ENCODE measurements at regions not wholly inside any gene's neighbourhood (a gene's known extent, or its start where the extent isn't known, plus 50 kb on each side); places are given as distances from the start of the nearest gene placed in this dataset.

DNA sequence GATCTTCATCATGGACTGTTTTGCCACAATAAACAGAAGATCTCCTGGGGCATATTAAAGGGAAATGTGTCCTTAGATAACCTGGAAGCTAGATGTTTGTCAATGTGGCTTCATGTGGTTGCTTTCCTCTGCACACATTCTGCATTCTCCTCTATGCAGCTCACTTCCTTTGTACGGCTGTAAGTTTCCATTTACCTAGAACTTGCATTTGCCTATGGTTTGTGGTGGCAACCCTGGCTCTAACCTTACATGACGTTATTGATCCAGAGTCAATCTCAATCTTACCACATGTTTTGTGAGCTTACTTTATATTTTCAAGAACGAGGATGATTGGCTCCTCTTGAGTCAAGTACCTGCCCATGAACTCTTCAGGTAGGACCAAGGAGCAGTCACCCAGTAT is 863.1 kb downstream of the MAFB start:
- TF ChIP-seq, protein P1, sequence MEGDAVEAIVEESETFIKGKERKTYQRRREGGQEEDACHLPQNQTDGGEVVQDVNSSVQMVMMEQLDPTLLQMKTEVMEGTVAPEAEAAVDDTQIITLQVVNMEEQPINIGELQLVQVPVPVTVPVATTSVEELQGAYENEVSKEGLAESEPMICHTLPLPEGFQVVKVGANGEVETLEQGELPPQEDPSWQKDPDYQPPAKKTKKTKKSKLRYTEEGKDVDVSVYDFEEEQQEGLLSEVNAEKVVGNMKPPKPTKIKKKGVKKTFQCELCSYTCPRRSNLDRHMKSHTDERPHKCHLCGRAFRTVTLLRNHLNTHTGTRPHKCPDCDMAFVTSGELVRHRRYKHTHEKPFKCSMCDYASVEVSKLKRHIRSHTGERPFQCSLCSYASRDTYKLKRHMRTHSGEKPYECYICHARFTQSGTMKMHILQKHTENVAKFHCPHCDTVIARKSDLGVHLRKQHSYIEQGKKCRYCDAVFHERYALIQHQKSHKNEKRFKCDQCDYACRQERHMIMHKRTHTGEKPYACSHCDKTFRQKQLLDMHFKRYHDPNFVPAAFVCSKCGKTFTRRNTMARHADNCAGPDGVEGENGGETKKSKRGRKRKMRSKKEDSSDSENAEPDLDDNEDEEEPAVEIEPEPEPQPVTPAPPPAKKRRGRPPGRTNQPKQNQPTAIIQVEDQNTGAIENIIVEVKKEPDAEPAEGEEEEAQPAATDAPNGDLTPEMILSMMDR (IDR thresholded peaks at IDR 0.05), result no peak
- TF ChIP-seq EP300 (IDR thresholded peaks at IDR 0.05) (no peak), POLR2A (IDR thresholded peaks at IDR 0.05) (no peak)
- 80 to 83% methylated on average over 3 of the region's 3 CpGs for WGBS, 2 donors
- no peak for DNase-seq (ENCODE audit: low spot score in 2 of 2)
- H3K27me3 ChIP-seq, result no peaks in the 10 kb centered on the region
- H3K4me3 ChIP-seq, result no peak overlapping the region
- H3K27ac ChIP-seq, result no peak overlapping the region
- H3K9me3 ChIP-seq, result no peaks in the 10 kb centered on the region
- H3K4me1 ChIP-seq, result peaks cover 0 to 18% (median 0%) of the 10 kb centered on the region in 4 donors
- H3K36me3 ChIP-seq, result no peaks in the 10 kb centered on the region

DNA sequence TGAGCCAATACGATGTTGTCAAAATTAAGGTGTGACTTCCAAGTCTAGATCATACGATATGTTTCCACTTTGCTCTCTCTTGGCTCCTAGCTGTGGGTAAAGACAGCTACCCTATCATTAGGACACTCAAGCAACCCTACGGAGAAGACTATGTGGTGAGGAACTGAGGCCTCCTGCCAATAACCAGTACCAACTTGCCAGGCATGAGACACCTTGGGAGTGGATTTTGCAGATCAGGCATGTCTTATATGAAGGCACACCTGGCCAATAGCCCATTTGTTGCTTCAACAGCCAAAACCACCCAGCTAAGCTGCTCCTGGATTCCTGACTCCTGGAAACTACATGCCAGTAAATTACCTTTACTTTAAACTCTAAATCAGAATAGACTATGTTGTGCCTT is 863.4 kb downstream of the DHX35 start:
- Histone ChIP-seq H3K27me3 (no peaks in the 10 kb centered on the region), H3K36me3 (no peaks in the 10 kb centered on the region), H3K4me3 (no peak overlapping the region), H3K9me3 (no peaks in the 10 kb centered on the region), H3K4me1 (peaks cover 0 to 18% (median 0%) of the 10 kb centered on the region in 4 donors), H3K27ac (no peak overlapping the region)
- WGBS, 2 donors, result 84 to 85% methylated on average over 3 of the region's 3 CpGs
- TF ChIP-seq, protein P1 (IDR thresholded peaks at IDR 0.05), result no peak
- TF ChIP-seq POLR2A (IDR thresholded peaks at IDR 0.05) (no peak), EP300 (IDR thresholded peaks at IDR 0.05) (no peak)
- no peak for DNase-seq (ENCODE audit: low spot score in 2 of 2)

DNA sequence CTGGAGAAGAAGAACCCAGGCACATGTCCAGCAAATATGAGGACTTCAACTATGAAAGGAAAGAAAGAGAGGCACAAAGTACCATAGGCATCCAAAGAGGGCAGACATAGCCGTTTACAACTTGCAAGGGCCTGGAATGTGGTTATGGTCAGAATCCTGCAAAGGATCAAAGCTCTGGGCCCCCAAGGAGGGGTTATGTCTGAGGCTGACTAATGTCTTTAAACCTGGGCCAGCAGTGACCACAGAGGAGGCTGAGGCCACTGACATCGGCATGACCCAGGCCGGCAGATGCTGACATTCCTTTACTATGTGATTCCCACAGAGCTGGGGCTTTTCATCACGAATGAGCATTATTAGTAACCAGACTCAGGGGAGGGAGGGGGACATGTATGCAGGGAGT is 861.1 kb downstream of the DHX35 start:
- TF ChIP-seq, protein P1 (IDR thresholded peaks at IDR 0.05), result no peak
- TF ChIP-seq EP300 (IDR thresholded peaks at IDR 0.05) (no peak), POLR2A (IDR thresholded peaks at IDR 0.05) (no peak)
- 17 to 23% methylated on average over 4 of the region's 4 CpGs for WGBS, 2 donors
- DNase-seq (ENCODE audit: low spot score in 2 of 2), result no peak
- Histone ChIP-seq H3K36me3 (no peaks in the 10 kb centered on the region), H3K27ac (no peak overlapping the region), H3K4me1 (peaks cover 0 to 10% (median 0%) of the 10 kb centered on the region in 4 donors), H3K9me3 (no peaks in the 10 kb centered on the region), H3K27me3 (no peaks in the 10 kb centered on the region), H3K4me3 (no peak overlapping the region)

DNA sequence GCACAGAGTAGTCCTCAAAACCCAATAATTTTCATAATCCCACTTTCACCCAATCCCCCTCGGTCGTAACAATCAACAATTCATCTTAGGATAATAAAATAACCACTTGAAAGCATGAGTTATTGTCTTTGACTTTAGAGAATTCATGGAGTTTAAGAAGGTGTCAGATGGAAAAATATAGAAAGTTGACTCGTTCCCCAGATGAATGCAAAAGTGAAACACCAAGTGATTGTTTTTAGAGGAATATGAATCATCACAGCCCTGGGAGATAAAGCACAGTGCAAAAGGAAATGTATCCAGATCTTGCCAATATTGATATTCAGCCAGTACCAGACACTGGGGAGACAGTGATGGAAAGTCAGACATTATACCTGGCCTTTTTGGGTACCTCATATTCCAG is 860.5 kb downstream of the DHX35 start:
- WGBS, 2 donors, result 52 to 58% methylated on average over 3 of the region's 3 CpGs

DNA sequence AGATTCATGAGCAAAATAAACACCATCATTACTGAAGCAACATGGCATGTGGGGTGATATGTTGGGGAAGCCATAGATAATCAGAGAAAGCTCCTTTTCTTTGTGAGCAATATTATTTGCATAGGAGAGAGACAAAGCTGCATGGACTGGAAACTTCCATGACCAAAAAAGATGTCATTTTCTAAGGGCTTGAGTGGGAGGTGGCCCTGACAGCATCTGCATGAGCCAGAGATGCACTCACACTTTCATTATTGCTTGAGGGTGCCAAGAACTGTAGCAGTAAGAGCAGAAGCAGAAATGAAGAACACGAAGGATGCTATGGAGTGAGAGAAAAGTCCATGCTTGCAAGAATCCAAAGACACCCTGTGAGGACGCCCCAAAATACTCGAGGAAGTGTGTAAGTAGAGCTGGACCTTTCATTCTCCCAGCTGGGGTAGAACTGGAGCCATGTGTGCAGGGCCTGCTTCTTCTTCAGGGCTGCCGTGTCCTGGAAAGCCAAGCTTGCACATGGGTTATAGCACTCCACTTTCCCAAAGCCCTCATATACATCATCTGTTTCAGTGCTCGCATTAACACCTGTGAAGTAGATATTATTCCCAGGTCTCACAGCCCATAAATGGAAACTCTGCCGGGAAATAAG is 851.2 kb downstream of the DHX35 start:
- no peak overlapping the region for H3K4me3 ChIP-seq
- no peaks in the 10 kb centered on the region for H3K27me3 ChIP-seq
- no peak overlapping the region for H3K27ac ChIP-seq
- WGBS, 2 donors, result 84 to 86% methylated on average over 6 of the region's 6 CpGs
- no peak for DNase-seq (ENCODE audit: low spot score in 2 of 2)
- H3K36me3 ChIP-seq, result no peaks in the 10 kb centered on the region
- TF ChIP-seq POLR2A (IDR thresholded peaks at IDR 0.05) (no peak), EP300 (IDR thresholded peaks at IDR 0.05) (no peak)
- TF ChIP-seq, protein P1 (IDR thresholded peaks at IDR 0.05), result no peak
- no peaks in the 10 kb centered on the region for H3K9me3 ChIP-seq
- H3K4me1 ChIP-seq, result peaks cover 0 to 5% (median 0%) of the 10 kb centered on the region in 4 donors

More for the DNA sequence above, 860.5 kb downstream of the DHX35 start:
- Histone ChIP-seq H3K36me3 (no peaks in the 10 kb centered on the region), H3K4me3 (no peak overlapping the region), H3K27me3 (no peaks in the 10 kb centered on the region), H3K9me3 (no peaks in the 10 kb centered on the region), H3K27ac (no peak overlapping the region), H3K4me1 (peaks cover 0 to 10% (median 0%) of the 10 kb centered on the region in 4 donors)
- TF ChIP-seq, protein P1 (IDR thresholded peaks at IDR 0.05), result no peak
- no peak for TF ChIP-seq POLR2A (IDR thresholded peaks at IDR 0.05)
- no peak for TF ChIP-seq EP300 (IDR thresholded peaks at IDR 0.05)
- no peak for DNase-seq (ENCODE audit: low spot score in 2 of 2)

All from tibial nerve (tissue), 4 donors.